AG09319 (cell line): ENCODE measurements at regions not wholly inside any gene's neighbourhood (a gene's known extent, or its start where the extent isn't known, plus 50 kb on each side); places are given as distances from the start of the nearest gene placed in this dataset.

Source experiments
- DNase-seq: peaks from one replicate; pipeline ENCODE4 v3.0.0-alpha.2; 2010; ENCODE audit warnings: low read depth; ENCODE audit errors: extremely low read depth
- CTCF ChIP-seq: IDR thresholded peaks from 2 replicates; pipeline ENCODE4 v1.5.1; 2011; ENCODE audit warnings: low read depth, mild to moderate bottlenecking, inconsistent platforms, low read length, moderate library complexity

GRCh38 chr3:154015307-154015706, 105.9 kb upstream of the ARHGEF26 start:
- DNase-seq, result no peak
- no peak for TF ChIP-seq CTCF

- DNase-seq, result no peak
- peak; percentile 51 for TF ChIP-seq CTCF
Observed at GRCh38 chr3:154018100-154018696, 103.0 kb upstream of the ARHGEF26 start.

- no peak for TF ChIP-seq CTCF
- DNase-seq, result no peak
Observed at GRCh38 chr3:154022606-154023005, 98.6 kb upstream of the ARHGEF26 start.

GRCh38 chr3:154023148-154023547, 98.0 kb upstream of the ARHGEF26 start:
- no peak for TF ChIP-seq CTCF

GRCh38 chr3:154025007-154025406, 96.2 kb upstream of the ARHGEF26 start:
- no peak for TF ChIP-seq CTCF
- no peak for DNase-seq

More at GRCh38 chr3:154023148-154023547, 98.0 kb upstream of the ARHGEF26 start:
- no peak for DNase-seq

GRCh38 chr3:154029926-154030325, 91.3 kb upstream of the ARHGEF26 start:
- TF ChIP-seq CTCF, result no peak
- DNase-seq, result no peak

- DNase-seq, result no peak
- TF ChIP-seq CTCF, result no peak
Observed at GRCh38 chr3:154034797-154035330, 86.3 kb upstream of the ARHGEF26 start.
